ENCODE measurements at regions not wholly inside any gene's neighbourhood (a gene's known extent, or its start where the extent isn't known, plus 50 kb on each side); places are given as distances from the start of the nearest gene placed in this dataset.
A peak's percentile ranks its signal among the peaks of the same experiment; 100 is the strongest.

GRCh38 chr4:96598465-96598864 lies 758.6 kb downstream of the PDHA2 start:
- DNase-seq: no peak

GRCh38 chr4:96599752-96600151 lies 759.9 kb downstream of the PDHA2 start:
- DNase-seq: no peak

GRCh38 chr4:96602661-96603060 lies 762.8 kb downstream of the PDHA2 start:
- DNase-seq: no peak

- peak in 1 of 2 experiments; percentile 41 for DNase-seq
Observed at GRCh38 chr4:96603641-96604040, 763.7 kb downstream of the PDHA2 start.

GRCh38 chr4:96606451-96606850 lies 766.6 kb downstream of the PDHA2 start:
- DNase-seq: no peak

- no peak for DNase-seq
Observed at GRCh38 chr4:96626023-96626422, 786.1 kb downstream of the PDHA2 start.

GRCh38 chr4:96630839-96631238 lies 790.9 kb downstream of the PDHA2 start:
- DNase-seq: no peak

- DNase-seq: no peak
Observed at GRCh38 chr4:96637971-96638412, 798.1 kb downstream of the PDHA2 start.

GRCh38 chr4:96639932-96640331 lies 800.0 kb downstream of the PDHA2 start:
- no peak for DNase-seq

GRCh38 chr4:96642490-96642889 lies 802.6 kb downstream of the PDHA2 start:
- DNase-seq: peak in 1 of 2 experiments; percentile 9

- no peak for DNase-seq
Observed at GRCh38 chr4:96646146-96646545, 806.3 kb downstream of the PDHA2 start.

GRCh38 chr4:96649536-96649935 lies 809.6 kb downstream of the PDHA2 start:
- DNase-seq: no peak

GRCh38 chr4:96652158-96652557 lies 812.3 kb downstream of the PDHA2 start:
- no peak for DNase-seq

- DNase-seq: no peak
Observed at GRCh38 chr4:96652821-96653220, 812.9 kb downstream of the PDHA2 start.

GRCh38 chr4:96654045-96654444 lies 814.2 kb downstream of the PDHA2 start:
- DNase-seq: no peak

GRCh38 chr4:96670381-96670780 lies 830.5 kb downstream of the PDHA2 start:
- no peak for DNase-seq

- DNase-seq: no peak
Observed at GRCh38 chr4:96675416-96675815, 835.5 kb downstream of the PDHA2 start.

GRCh38 chr4:96675896-96676295 lies 836.0 kb downstream of the PDHA2 start:
- DNase-seq: no peak

GRCh38 chr4:96676754-96677435 lies 837.0 kb downstream of the PDHA2 start:
- DNase-seq: no peak

- DNase-seq: no peak
Observed at GRCh38 chr4:96677499-96677898, 837.6 kb downstream of the PDHA2 start.

GRCh38 chr4:96681218-96681617 lies 841.3 kb downstream of the PDHA2 start:
- DNase-seq: no peak

GRCh38 chr4:96685691-96686090 lies 845.8 kb downstream of the PDHA2 start:
- DNase-seq: no peak

- no peak for DNase-seq
Observed at GRCh38 chr4:96691521-96691920, 851.6 kb downstream of the PDHA2 start.

- no peak for DNase-seq
Observed at GRCh38 chr4:96698831-96699230, 858.9 kb downstream of the PDHA2 start.

GRCh38 chr4:96703265-96703664 lies 863.4 kb downstream of the PDHA2 start:
- peak in 1 of 2 experiments; percentile 4 for DNase-seq

Data from NCI-H446 (cell line).